ENCODE measurements at regions not wholly inside any gene's neighbourhood (a gene's known extent, or its start where the extent isn't known, plus 50 kb on each side); places are given as distances from the start of the nearest gene placed in this dataset.
"Not testable (repeated sequence)": the region's sequence is repeated elsewhere in the genome, so short reads cannot be mapped to it uniquely, and the experiment has no call there.

- Mint-ChIP-seq H3K9me3 (peaks cover 37% of the 10 kb centered on the region), H3K36me3 (ENCODE audit: low read depth) (peaks cover 15% of the 10 kb centered on the region; the same call in 2 of the 3 replicates)
- H3K27ac Mint-ChIP-seq; H3K4me3 Mint-ChIP-seq; H3K27ac ChIP-seq (ENCODE audit: low read depth); H3K4me1 Mint-ChIP-seq; H3K27me3 ChIP-seq (ENCODE audit: insufficient read depth); H3F3A ChIP-seq (replicated peaks; ENCODE audit: low read depth); H3K4me2 ChIP-seq; H3K27me3 Mint-ChIP-seq (ENCODE audit: insufficient read depth, low read depth, poor library complexity); H3K4me3 ChIP-seq; H3K4me1 ChIP-seq (ENCODE audit: insufficient read depth); H2AFZ ChIP-seq; H4K20me1 ChIP-seq (replicated peaks; ENCODE audit: insufficient read depth); DNase-seq (ENCODE audit: low spot score); H3K79me2 ChIP-seq (replicated peaks; ENCODE audit: insufficient read depth); H3K36me3 ChIP-seq (ENCODE audit: insufficient read depth); ATAC-seq; H3K9me2 ChIP-seq (ENCODE audit: insufficient read depth): not testable (repeated sequence)
Observed at GRCh38 chr16:58992755-58993154, 258.6 kb upstream of the GOT2 start.

- not testable (repeated sequence) for H3K79me2 ChIP-seq (replicated peaks; ENCODE audit: insufficient read depth); H3K9me2 ChIP-seq (ENCODE audit: insufficient read depth); H3K27ac ChIP-seq (ENCODE audit: low read depth); H3F3A ChIP-seq (replicated peaks; ENCODE audit: low read depth); H3K4me2 ChIP-seq; H3K4me3 Mint-ChIP-seq; H3K4me1 Mint-ChIP-seq; DNase-seq (ENCODE audit: low spot score); ATAC-seq; H3K27ac Mint-ChIP-seq; H4K20me1 ChIP-seq (replicated peaks; ENCODE audit: insufficient read depth); H3K4me3 ChIP-seq; H3K4me1 ChIP-seq (ENCODE audit: insufficient read depth); H3K27me3 ChIP-seq (ENCODE audit: insufficient read depth); H3K27me3 Mint-ChIP-seq (ENCODE audit: insufficient read depth, low read depth, poor library complexity)
- peaks cover 24% of the 10 kb centered on the region for H3K9me3 Mint-ChIP-seq
- Histone ChIP-seq H2AFZ (0 out of 2 replicates have a peak overlapping the region, but pooled peaks have one; percentile 50), H3K36me3 (ENCODE audit: insufficient read depth) (peaks cover 10% of the 10 kb centered on the region; the same call in 1 of the 2 replicates)
- H3K36me3 Mint-ChIP-seq (ENCODE audit: low read depth): peaks cover 10% of the 10 kb centered on the region; the same call in 1 of the 3 replicates
Observed at GRCh38 chr16:58983181-58983965, 249.3 kb upstream of the GOT2 start.

- Histone ChIP-seq H3K79me2 (replicated peaks; ENCODE audit: insufficient read depth) (no peaks in the 10 kb centered on the region), H3K4me2 (no peak overlapping the region), H3K9me2 (ENCODE audit: insufficient read depth) (0 out of 2 replicates have a peak, but pooled peaks cover 4% of the 10 kb centered on the region), H3F3A (replicated peaks; ENCODE audit: low read depth) (no peaks in the 10 kb centered on the region), H3K4me1 (ENCODE audit: insufficient read depth) (no peaks in the 10 kb centered on the region), H3K36me3 (ENCODE audit: insufficient read depth) (no peaks in the 10 kb centered on the region), H3K27ac (ENCODE audit: low read depth) (no peak overlapping the region), H4K20me1 (replicated peaks; ENCODE audit: insufficient read depth) (no peaks in the 10 kb centered on the region), H3K27me3 (ENCODE audit: insufficient read depth) (no peaks in the 10 kb centered on the region), H3K4me3 (no peak overlapping the region), H2AFZ (no peak overlapping the region)
- H3K36me3 Mint-ChIP-seq (ENCODE audit: low read depth): no peaks in the 10 kb centered on the region
- ATAC-seq (no peak), DNase-seq (ENCODE audit: low spot score) (no peak)
- H3K9me3 Mint-ChIP-seq: no peaks in the 10 kb centered on the region
- no peak overlapping the region for H3K4me3 Mint-ChIP-seq
- H3K4me1 Mint-ChIP-seq: no peaks in the 10 kb centered on the region
- no peaks in the 10 kb centered on the region for H3K27me3 Mint-ChIP-seq (ENCODE audit: insufficient read depth, low read depth, poor library complexity)
- no peak overlapping the region for H3K27ac Mint-ChIP-seq
- TF ChIP-seq NANOG (IDR thresholded peaks at IDR 0.05; ENCODE audit: borderline replicate concordance) (no peak), ZNF114 (CRISPR knock-in tag; IDR thresholded peaks at IDR 0.05) (no peak), ZNF331 (CRISPR knock-in tag; IDR thresholded peaks at IDR 0.05; ENCODE audit: low read depth) (no peak), CREB1 (CRISPR knock-in tag; IDR thresholded peaks at IDR 0.05; ENCODE audit: low read depth) (no peak), ZNF462 (CRISPR knock-in tag; IDR thresholded peaks at IDR 0.05) (no peak), ETS1 (IDR thresholded peaks at IDR 0.05) (no peak), EZH2phosphoT487 (IDR thresholded peaks at IDR 0.05; ENCODE audit: unreplicated experiment) (no peak), STAT1 (IDR thresholded peaks at IDR 0.05; ENCODE audit: unreplicated experiment) (no peak)
Observed at GRCh38 chr16:58970775-58971174, 236.7 kb upstream of the GOT2 start.
